ENCODE measurements at regions not wholly inside any gene's neighbourhood (a gene's known extent, or its start where the extent isn't known, plus 50 kb on each side); places are given as distances from the start of the nearest gene placed in this dataset.

DNA sequence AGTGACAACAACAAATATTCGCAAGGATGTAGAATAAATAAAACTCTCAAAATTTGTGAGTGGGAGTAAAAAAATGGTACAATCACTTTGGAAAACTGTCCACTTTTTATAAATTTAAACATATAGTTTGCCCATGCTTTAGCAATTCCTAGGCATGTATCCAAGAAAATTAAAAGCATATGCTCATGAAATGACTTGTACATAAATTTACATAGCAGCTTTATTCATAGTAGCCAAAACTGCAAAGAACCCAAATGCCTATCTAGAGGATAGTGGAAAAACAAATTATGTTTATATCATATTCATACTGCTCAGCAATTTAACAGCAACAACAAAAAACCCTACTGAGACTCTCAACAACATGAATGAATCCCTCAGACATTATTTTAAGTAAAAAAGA lies 363.6 kb upstream of the CCDC54 start:
- TF ChIP-seq, protein P1, sequence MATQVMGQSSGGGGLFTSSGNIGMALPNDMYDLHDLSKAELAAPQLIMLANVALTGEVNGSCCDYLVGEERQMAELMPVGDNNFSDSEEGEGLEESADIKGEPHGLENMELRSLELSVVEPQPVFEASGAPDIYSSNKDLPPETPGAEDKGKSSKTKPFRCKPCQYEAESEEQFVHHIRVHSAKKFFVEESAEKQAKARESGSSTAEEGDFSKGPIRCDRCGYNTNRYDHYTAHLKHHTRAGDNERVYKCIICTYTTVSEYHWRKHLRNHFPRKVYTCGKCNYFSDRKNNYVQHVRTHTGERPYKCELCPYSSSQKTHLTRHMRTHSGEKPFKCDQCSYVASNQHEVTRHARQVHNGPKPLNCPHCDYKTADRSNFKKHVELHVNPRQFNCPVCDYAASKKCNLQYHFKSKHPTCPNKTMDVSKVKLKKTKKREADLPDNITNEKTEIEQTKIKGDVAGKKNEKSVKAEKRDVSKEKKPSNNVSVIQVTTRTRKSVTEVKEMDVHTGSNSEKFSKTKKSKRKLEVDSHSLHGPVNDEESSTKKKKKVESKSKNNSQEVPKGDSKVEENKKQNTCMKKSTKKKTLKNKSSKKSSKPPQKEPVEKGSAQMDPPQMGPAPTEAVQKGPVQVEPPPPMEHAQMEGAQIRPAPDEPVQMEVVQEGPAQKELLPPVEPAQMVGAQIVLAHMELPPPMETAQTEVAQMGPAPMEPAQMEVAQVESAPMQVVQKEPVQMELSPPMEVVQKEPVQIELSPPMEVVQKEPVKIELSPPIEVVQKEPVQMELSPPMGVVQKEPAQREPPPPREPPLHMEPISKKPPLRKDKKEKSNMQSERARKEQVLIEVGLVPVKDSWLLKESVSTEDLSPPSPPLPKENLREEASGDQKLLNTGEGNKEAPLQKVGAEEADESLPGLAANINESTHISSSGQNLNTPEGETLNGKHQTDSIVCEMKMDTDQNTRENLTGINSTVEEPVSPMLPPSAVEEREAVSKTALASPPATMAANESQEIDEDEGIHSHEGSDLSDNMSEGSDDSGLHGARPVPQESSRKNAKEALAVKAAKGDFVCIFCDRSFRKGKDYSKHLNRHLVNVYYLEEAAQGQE (IDR thresholded peaks at IDR 0.05; ENCODE audit: insufficient replicate concordance, low read depth): no peak
- TF ChIP-seq, protein P2, sequence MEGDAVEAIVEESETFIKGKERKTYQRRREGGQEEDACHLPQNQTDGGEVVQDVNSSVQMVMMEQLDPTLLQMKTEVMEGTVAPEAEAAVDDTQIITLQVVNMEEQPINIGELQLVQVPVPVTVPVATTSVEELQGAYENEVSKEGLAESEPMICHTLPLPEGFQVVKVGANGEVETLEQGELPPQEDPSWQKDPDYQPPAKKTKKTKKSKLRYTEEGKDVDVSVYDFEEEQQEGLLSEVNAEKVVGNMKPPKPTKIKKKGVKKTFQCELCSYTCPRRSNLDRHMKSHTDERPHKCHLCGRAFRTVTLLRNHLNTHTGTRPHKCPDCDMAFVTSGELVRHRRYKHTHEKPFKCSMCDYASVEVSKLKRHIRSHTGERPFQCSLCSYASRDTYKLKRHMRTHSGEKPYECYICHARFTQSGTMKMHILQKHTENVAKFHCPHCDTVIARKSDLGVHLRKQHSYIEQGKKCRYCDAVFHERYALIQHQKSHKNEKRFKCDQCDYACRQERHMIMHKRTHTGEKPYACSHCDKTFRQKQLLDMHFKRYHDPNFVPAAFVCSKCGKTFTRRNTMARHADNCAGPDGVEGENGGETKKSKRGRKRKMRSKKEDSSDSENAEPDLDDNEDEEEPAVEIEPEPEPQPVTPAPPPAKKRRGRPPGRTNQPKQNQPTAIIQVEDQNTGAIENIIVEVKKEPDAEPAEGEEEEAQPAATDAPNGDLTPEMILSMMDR (IDR thresholded peaks at IDR 0.05; ENCODE audit: insufficient read depth, low read length): no peak
- TF ChIP-seq POLR2AphosphoS5 (IDR thresholded peaks at IDR 0.05; ENCODE audit: low read depth) (no peak), GABPA (IDR thresholded peaks at IDR 0.05; ENCODE audit: low read depth) (no peak)

All from HL-60 (cell line).